Heart right ventricle (tissue), 16 donors: ENCODE measurements at regions not wholly inside any gene's neighbourhood (a gene's known extent, or its start where the extent isn't known, plus 50 kb on each side); places are given as distances from the start of the nearest gene placed in this dataset.

Experiments used
- ATAC-seq, 8 donors: fragments of 200-7000 bp; cut with Tn5 transposase; one replicate each; pipeline ENCODE4 v1.9.1; 2020; ENCODE audit warnings: mild to moderate bottlenecking in 8 of 8, moderate library complexity in 8 of 8, moderate number of reproducible peaks in 1 of 8
- DNase-seq, 2 donors: peaks; one replicate each; pipeline ENCODE4 v3.0.0-alpha.2; 2020
- H3K27ac ChIP-seq, 10 donors: fragments of 200-600 bp; sonication (generic) in 2 of 10; one replicate each; pipeline versions ENCODE4 v1.5.0 to v1.8.0; 2020 to 2022; ENCODE audit warnings: mild to moderate bottlenecking in 3 of 10
- H3K27me3 ChIP-seq, 7 donors: fragments of 200-600 bp; one replicate each; pipeline ENCODE4 v1.8.0; 2021 to 2022; ENCODE audit warnings: mild to moderate bottlenecking in 2 of 7
- H3K36me3 ChIP-seq, 9 donors: fragments of 200-600 bp; sonication (generic) in 1 of 9; one replicate each; pipeline versions ENCODE4 v1.5.0 to v1.8.0; 2020 to 2022; ENCODE audit warnings: mild to moderate bottlenecking in 2 of 9
- H3K4me1 ChIP-seq, 9 donors: fragments of 200-600 bp; sonication (generic) in 1 of 9; one replicate each; pipeline versions ENCODE4 v1.5.0 to v1.8.0; 2020 to 2022; ENCODE audit warnings: mild to moderate bottlenecking in 4 of 9
- H3K4me3 ChIP-seq, 10 donors: fragments of 200-600 bp; sonication (generic) in 2 of 10; one replicate each; pipeline versions ENCODE4 v1.5.0 to v1.8.0; 2020 to 2022; ENCODE audit warnings: mild to moderate bottlenecking in 7 of 10, moderate library complexity in 2 of 10
- H3K9me3 ChIP-seq, 11 donors: fragments of 200-600 bp in 10 of 11; sonication (generic) in 2 of 11; one replicate each; pipeline versions ENCODE4 v1.5.0 to v1.8.0; 2013 to 2022; ENCODE audit warnings: mild to moderate bottlenecking in 2 of 11, control low read depth in 1 of 11, moderate library complexity in 1 of 11
- WGBS, 2 donors: extraction: QIAGEN DNeasy Blood & Tissue Kit; methylation state at CpG; one replicate each; pipeline ENCODE4 v1.1.7; 2013; ENCODE audit warnings: inconsistent platforms in 1 of 2; 5-methylcytosine and 5-hydroxymethylcytosine counted together
- intact Hi-C, 10 donors: fragments of 100-400 bp; cut with DNase I; formaldehyde crosslinking; loops; one replicate each; pipeline versions ENCODE4 v1.11.1 to v1.14.2; 2022
- TF ChIP-seq, protein P1 (sequence below), 9 donors: fragments of 200-600 bp; sonication (generic) in 2 of 9; IDR thresholded peaks; one replicate each; pipeline versions ENCODE4 v1.5.0 to v1.8.0; 2021 to 2022; ENCODE audit warnings: antibody characterized with exemption in 9 of 9, mild to moderate bottlenecking in 5 of 9, moderate library complexity in 1 of 9
- donor health status: Arrhythmogenic right ventricular cardiomyopathy.
- donor health status: ischemic (EF 13 %, LVEDD 7.1; RV severe dilation, severe dysfunction).
- donor health status: healthy with polysubstance abuse.
- donor health status: DM: no; HTN: yes; CAD: no.
- donor health status: DM: no; HTN: no; CAD: no.
- donor health status: ischemic (EF 25% LVEDD 6.9; RV normal size, moderate dysfunction).
- donor health status: ischemic (EF 25% LVEDD 5.7; RV mildly dilated, moderate dysfunction).
- donor health status: healthy.
- donor health status: DM: yes; HTN: yes; CAD: no.
- donor health status: Ischemic cardiomyopathy.
- donor health status: ischemic (EF 35%, LVEDD 5.7; RV mildly dilated, moderate dysfunction).
- donor health status: nonischemic (EF 11% LVEDD 7.7; RV severe dilation, severe dysfunction).
- donor health status: DM: yes; HTN: yes; CAD: no.
- donor health status: PGD.
- donor health status: ischemic (EF 29% LVEDD 5.4; RV normal size, mild dysfunction).
- donor health status: nonischemic (EF 23%, LVEDD 6.1; RV moderate dilation, normal function).

GRCh38 chr1:67557696-67558448 lies 127.1 kb upstream of the GADD45A start:
- Histone ChIP-seq H3K27me3 (no peaks in the 10 kb centered on the region), H3K36me3 (no peaks in the 10 kb centered on the region), H3K9me3 (no peaks in the 10 kb centered on the region), H3K4me1 (peaks cover 0 to 29% (median 16%) of the 10 kb centered on the region in 9 donors), H3K4me3 (no peak overlapping the region), H3K27ac (no peak overlapping the region)
- WGBS, 2 donors = 88 to 93% methylated on average over 11 of the region's 11 CpGs
- TF ChIP-seq, protein P1, sequence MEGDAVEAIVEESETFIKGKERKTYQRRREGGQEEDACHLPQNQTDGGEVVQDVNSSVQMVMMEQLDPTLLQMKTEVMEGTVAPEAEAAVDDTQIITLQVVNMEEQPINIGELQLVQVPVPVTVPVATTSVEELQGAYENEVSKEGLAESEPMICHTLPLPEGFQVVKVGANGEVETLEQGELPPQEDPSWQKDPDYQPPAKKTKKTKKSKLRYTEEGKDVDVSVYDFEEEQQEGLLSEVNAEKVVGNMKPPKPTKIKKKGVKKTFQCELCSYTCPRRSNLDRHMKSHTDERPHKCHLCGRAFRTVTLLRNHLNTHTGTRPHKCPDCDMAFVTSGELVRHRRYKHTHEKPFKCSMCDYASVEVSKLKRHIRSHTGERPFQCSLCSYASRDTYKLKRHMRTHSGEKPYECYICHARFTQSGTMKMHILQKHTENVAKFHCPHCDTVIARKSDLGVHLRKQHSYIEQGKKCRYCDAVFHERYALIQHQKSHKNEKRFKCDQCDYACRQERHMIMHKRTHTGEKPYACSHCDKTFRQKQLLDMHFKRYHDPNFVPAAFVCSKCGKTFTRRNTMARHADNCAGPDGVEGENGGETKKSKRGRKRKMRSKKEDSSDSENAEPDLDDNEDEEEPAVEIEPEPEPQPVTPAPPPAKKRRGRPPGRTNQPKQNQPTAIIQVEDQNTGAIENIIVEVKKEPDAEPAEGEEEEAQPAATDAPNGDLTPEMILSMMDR (IDR thresholded peaks at IDR 0.05) = no peak
- intact Hi-C loops = loop anchor here in 1 of 10 donors (5.0 kb wide), 1 partner anchor 194 kb away; no protein-coding TSS in a partner anchor
- ATAC-seq = no peak
- DNase-seq = no peak

- Histone ChIP-seq H3K27me3 (no peaks in the 10 kb centered on the region), H3K4me1 (peaks cover 0 to 29% (median 16%) of the 10 kb centered on the region in 9 donors), H3K9me3 (no peaks in the 10 kb centered on the region), H3K27ac (peak overlapping the region in 5 of 10 donors; percentile 5 to 51 (median 32)), H3K4me3 (peak overlapping the region in 1 of 10 donors; percentile 20), H3K36me3 (no peaks in the 10 kb centered on the region)
- intact Hi-C loops = loop anchor here in 1 of 10 donors (5.0 kb wide), 1 partner anchor 194 kb away; no protein-coding TSS in a partner anchor
- 87 to 91% methylated on average over 9 of the region's 9 CpGs for WGBS, 2 donors
- TF ChIP-seq, protein P1 (IDR thresholded peaks at IDR 0.05) = no peak
- DNase-seq = no peak
- peak in 1 of 8 donors; percentile 8 for ATAC-seq
Measured at GRCh38 chr1:67558449-67559193, 126.4 kb upstream of the GADD45A start.

- Histone ChIP-seq H3K4me1 (peaks cover 0 to 36% (median 22%) of the 10 kb centered on the region in 9 donors), H3K36me3 (no peaks in the 10 kb centered on the region), H3K4me3 (peak overlapping the region in 2 of 10 donors; percentile 8 to 20), H3K27me3 (no peaks in the 10 kb centered on the region), H3K27ac (peak overlapping the region in 7 of 10 donors; percentile 5 to 67 (median 32)), H3K9me3 (no peaks in the 10 kb centered on the region)
- intact Hi-C loops = loop anchor here in 1 of 10 donors (5.0 kb wide), 1 partner anchor 193 kb away; no protein-coding TSS in a partner anchor
- 54 to 59% methylated on average over 16 of the region's 16 CpGs for WGBS, 2 donors
- TF ChIP-seq, protein P1 (IDR thresholded peaks at IDR 0.05) = no peak
- DNase-seq = peak; percentile 24 to 36
- peak; percentile 36 to 63 (median 56) for ATAC-seq
Measured at GRCh38 chr1:67559222-67559700, 125.7 kb upstream of the GADD45A start.

GRCh38 chr1:67560580-67561255 lies 124.3 kb upstream of the GADD45A start:
- TF ChIP-seq, protein P1 (IDR thresholded peaks at IDR 0.05) = no peak
- WGBS, 2 donors = 81 to 82% methylated on average over 10 of the region's 10 CpGs
- no peaks in the 10 kb centered on the region for H3K36me3 ChIP-seq
- intact Hi-C loops = loop anchor here in 9 of 10 donors (1.0 to 10.0 kb wide), 13 partner anchors 112 to 201 kb away; partner anchors contain the start of gene GADD45A (in 6 of the 9)
- DNase-seq (no peak), ATAC-seq (no peak)
- no peak overlapping the region for H3K4me3 ChIP-seq
- H3K9me3 ChIP-seq = no peaks in the 10 kb centered on the region
- no peaks in the 10 kb centered on the region for H3K27me3 ChIP-seq
- H3K4me1 ChIP-seq = peaks cover 0 to 42% (median 29%) of the 10 kb centered on the region in 9 donors
- H3K27ac ChIP-seq = peak overlapping the region in 2 of 10 donors; percentile 32 to 58
